GM23338 (cell line): ENCODE measurements at regions not wholly inside any gene's neighbourhood (a gene's known extent, or its start where the extent isn't known, plus 50 kb on each side); places are given as distances from the start of the nearest gene placed in this dataset.

Experiments used
- ATAC-seq: fragments of 200-7000 bp; cut with Tn5 transposase; 3 replicates; pipeline ENCODE4 v1.9.1; 2020
- DNase-seq: peaks from one replicate; pipeline ENCODE4 v3.0.0-alpha.2; 2015; ENCODE audit warnings: low spot score
- H2AFZ ChIP-seq: fragments of 200-600 bp; sonication (generic); 2 replicates; pipeline ENCODE4 v1.8.0; 2016; ENCODE audit warnings: antibody characterized with exemption, mild to moderate bottlenecking, moderate library complexity
- H3F3A ChIP-seq: fragments of 200-600 bp; sonication (generic); replicated peaks from 2 replicates; pipeline ENCODE4 v1.8.0; 2017; ENCODE audit warnings: antibody characterized with exemption, mixed run types, low read depth
- H3K27ac ChIP-seq: fragments of 200-600 bp; sonication (generic); 2 replicates; pipeline ENCODE4 v1.6.1; 2016; ENCODE audit warnings: low read depth
- H3K27me3 ChIP-seq: fragments of 200-600 bp; sonication (generic); 2 replicates; pipeline ENCODE4 v1.8.0; 2016; ENCODE audit warnings: mild to moderate bottlenecking, mixed run types, moderate library complexity; ENCODE audit not compliant: insufficient read depth
- H3K36me3 ChIP-seq: fragments of 200-600 bp; sonication (generic); 2 replicates; pipeline ENCODE4 v1.8.0; 2016; ENCODE audit warnings: mild to moderate bottlenecking; ENCODE audit not compliant: insufficient read depth
- H3K4me1 ChIP-seq: fragments of 200-600 bp; sonication (generic); 2 replicates; pipeline ENCODE4 v1.8.0; 2016; ENCODE audit warnings: mild to moderate bottlenecking, moderate library complexity; ENCODE audit not compliant: insufficient read depth
- H3K4me2 ChIP-seq: fragments of 200-600 bp; sonication (generic); 2 replicates; pipeline ENCODE4 v1.7.1; 2017; ENCODE audit warnings: mixed run types
- H3K4me3 ChIP-seq: fragments of 200-600 bp; sonication (generic); 2 replicates; pipeline ENCODE4 v1.6.1; 2016; ENCODE audit warnings: mixed run types
- H3K79me2 ChIP-seq: fragments of 200-600 bp; sonication (generic); replicated peaks from 2 replicates; pipeline ENCODE4 v1.8.0; 2017; ENCODE audit warnings: mild to moderate bottlenecking; ENCODE audit not compliant: insufficient read depth
- H3K9me2 ChIP-seq: fragments of 200-600 bp; sonication (generic); 2 replicates; pipeline ENCODE4 v1.8.0; 2017; ENCODE audit not compliant: insufficient read depth
- H4K20me1 ChIP-seq: fragments of 200-600 bp; sonication (generic); replicated peaks from 2 replicates; pipeline ENCODE4 v1.8.0; 2017; ENCODE audit warnings: mild to moderate bottlenecking; ENCODE audit not compliant: insufficient read depth
- H3K27ac Mint-ChIP-seq: 2 replicates; pipeline ENCODE4 v1.8.0; 2020; ENCODE audit warnings: inconsistent platforms, mild to moderate bottlenecking, moderate library complexity, mixed read lengths
- H3K27me3 Mint-ChIP-seq: 3 replicates; pipeline ENCODE4 v1.8.0; 2022; ENCODE audit warnings: low read depth, mild to moderate bottlenecking, moderate library complexity, mixed read lengths, inconsistent platforms; ENCODE audit not compliant: insufficient read depth, poor library complexity
- H3K36me3 Mint-ChIP-seq: 3 replicates; pipeline ENCODE4 v1.8.0; 2021; ENCODE audit warnings: low read depth, mild to moderate bottlenecking, inconsistent platforms, moderate library complexity, mixed read lengths
- H3K4me1 Mint-ChIP-seq: 3 replicates; pipeline ENCODE4 v1.8.0; 2020; ENCODE audit warnings: mild to moderate bottlenecking, inconsistent platforms, mixed read lengths
- H3K4me3 Mint-ChIP-seq: 3 replicates; pipeline ENCODE4 v1.8.0; 2021; ENCODE audit warnings: moderate library complexity, mild to moderate bottlenecking, inconsistent platforms, mixed read lengths
- H3K9me3 Mint-ChIP-seq: 3 replicates; pipeline ENCODE4 v1.8.0; 2020; ENCODE audit warnings: moderate library complexity, mild to moderate bottlenecking, inconsistent platforms, mixed read lengths
- CREB1 ChIP-seq: fragments of 250-450 bp; sonication (Bioruptor Pico); IDR thresholded peaks from 2 replicates; pipeline ENCODE4 v1.5.0; 2020; ENCODE audit warnings: low read depth, mild to moderate bottlenecking, moderate library complexity
- EZH2 ChIP-seq: fragments of 200-600 bp; sonication (generic); IDR thresholded peaks from one replicate; pipeline ENCODE4 v1.8.0; 2017; ENCODE audit warnings: antibody characterized with exemption, mild to moderate bottlenecking, low read depth; ENCODE audit not compliant: unreplicated experiment
- EZH2phosphoT487 ChIP-seq: fragments of 200-600 bp; sonication (generic); IDR thresholded peaks from one replicate; pipeline ENCODE4 v1.8.1; 2018; ENCODE audit warnings: antibody characterized with exemption; ENCODE audit not compliant: unreplicated experiment
- JUNB ChIP-seq: IDR thresholded peaks from one replicate; pipeline ENCODE4 v1.6.1; 2016; ENCODE audit warnings: antibody characterized with exemption; ENCODE audit not compliant: unreplicated experiment
- NANOG ChIP-seq: IDR thresholded peaks from 2 replicates; pipeline ENCODE4 v1.6.1; 2016; ENCODE audit warnings: antibody characterized with exemption, borderline replicate concordance
- POLR2AphosphoS5 ChIP-seq: IDR thresholded peaks from 2 replicates; pipeline ENCODE4 v1.6.1; 2016; ENCODE audit warnings: antibody characterized with exemption, low read depth
- STAT1 ChIP-seq: IDR thresholded peaks from one replicate; pipeline ENCODE4 v1.6.1; 2016; ENCODE audit warnings: antibody characterized with exemption; ENCODE audit not compliant: unreplicated experiment
- ZNF114 ChIP-seq: fragments of 250-450 bp; sonication (Bioruptor Pico); IDR thresholded peaks from 2 replicates; pipeline ENCODE4 v1.5.0; 2020; ENCODE audit warnings: mild to moderate bottlenecking, moderate library complexity
- ZNF331 ChIP-seq: fragments of 250-450 bp; sonication (Bioruptor Pico); IDR thresholded peaks from 2 replicates; pipeline ENCODE4 v1.5.0; 2020; ENCODE audit warnings: low read depth, mild to moderate bottlenecking, moderate library complexity
- TF ChIP-seq, protein P1 (sequence below): IDR thresholded peaks from 2 replicates; pipeline ENCODE4 v1.6.1; 2016; ENCODE audit warnings: antibody characterized with exemption
- TF ChIP-seq, protein P2 (sequence below): fragments of 250-450 bp; sonication (Bioruptor Pico); IDR thresholded peaks from 2 replicates; pipeline ENCODE4 v1.5.0; 2020; ENCODE audit warnings: mild to moderate bottlenecking, moderate library complexity
- TF ChIP-seq, protein P3 (sequence below): IDR thresholded peaks from one replicate; pipeline ENCODE4 v1.6.1; 2018; ENCODE audit warnings: antibody characterized with exemption; ENCODE audit not compliant: unreplicated experiment
- TF ChIP-seq, protein P4 (sequence below), 2 experiments: fragments of 200-600 bp in 1 of 2; sonication (generic) in 1 of 2; conservative IDR thresholded peaks; 2 replicates each; pipeline versions ENCODE4 v1.5.1 to v1.6.1; 2016 to 2017; ENCODE audit warnings: antibody characterized with exemption in 2 of 2, low read depth in 2 of 2, mild to moderate bottlenecking in 2 of 2, moderate library complexity in 1 of 2

DNA sequence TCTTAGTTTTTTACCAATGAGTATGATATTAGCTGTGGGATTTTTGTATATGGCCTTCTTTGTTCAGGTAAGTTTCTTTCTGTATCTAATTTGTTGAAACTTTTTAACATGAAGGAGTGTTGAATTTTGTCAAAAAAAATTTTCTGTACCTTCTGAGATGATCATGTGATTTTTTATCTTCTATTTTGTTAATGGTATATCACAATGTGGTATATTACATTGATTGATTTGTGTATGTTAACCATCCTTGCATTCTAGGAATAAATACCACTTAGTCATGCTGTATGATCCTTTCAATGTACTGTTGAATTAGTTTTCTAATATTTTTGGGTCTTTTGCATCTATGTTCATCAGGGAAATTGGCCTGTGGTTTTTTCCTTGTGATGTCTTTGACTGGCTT, 92.5 kb upstream of the MNS1 start:
- Mint-ChIP-seq H3K27me3 (no peaks in the 10 kb centered on the region), H3K4me3 (no peak overlapping the region), H3K4me1 (no peaks in the 10 kb centered on the region), H3K36me3 (no peaks in the 10 kb centered on the region; the same call in 2 of the 3 replicates), H3K9me3 (peaks cover 3% of the 10 kb centered on the region; the same call in 2 of the 3 replicates), H3K27ac (no peak overlapping the region)
- Histone ChIP-seq H3F3A (no peaks in the 10 kb centered on the region), H3K36me3 (no peaks in the 10 kb centered on the region), H3K79me2 (no peaks in the 10 kb centered on the region), H3K27me3 (no peaks in the 10 kb centered on the region), H3K27ac (no peak overlapping the region), H3K4me1 (no peaks in the 10 kb centered on the region), H2AFZ (no peak overlapping the region), H4K20me1 (no peaks in the 10 kb centered on the region), H3K4me2 (no peak overlapping the region), H3K4me3 (no peak overlapping the region), H3K9me2 (no peaks in the 10 kb centered on the region)
- no peak for ATAC-seq
- DNase-seq, result no peak
- TF ChIP-seq, protein P1, sequence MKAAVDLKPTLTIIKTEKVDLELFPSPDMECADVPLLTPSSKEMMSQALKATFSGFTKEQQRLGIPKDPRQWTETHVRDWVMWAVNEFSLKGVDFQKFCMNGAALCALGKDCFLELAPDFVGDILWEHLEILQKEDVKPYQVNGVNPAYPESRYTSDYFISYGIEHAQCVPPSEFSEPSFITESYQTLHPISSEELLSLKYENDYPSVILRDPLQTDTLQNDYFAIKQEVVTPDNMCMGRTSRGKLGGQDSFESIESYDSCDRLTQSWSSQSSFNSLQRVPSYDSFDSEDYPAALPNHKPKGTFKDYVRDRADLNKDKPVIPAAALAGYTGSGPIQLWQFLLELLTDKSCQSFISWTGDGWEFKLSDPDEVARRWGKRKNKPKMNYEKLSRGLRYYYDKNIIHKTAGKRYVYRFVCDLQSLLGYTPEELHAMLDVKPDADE, result no peak
- TF ChIP-seq ZNF331 (CRISPR knock-in tag), result no peak
- TF ChIP-seq, protein P2, sequence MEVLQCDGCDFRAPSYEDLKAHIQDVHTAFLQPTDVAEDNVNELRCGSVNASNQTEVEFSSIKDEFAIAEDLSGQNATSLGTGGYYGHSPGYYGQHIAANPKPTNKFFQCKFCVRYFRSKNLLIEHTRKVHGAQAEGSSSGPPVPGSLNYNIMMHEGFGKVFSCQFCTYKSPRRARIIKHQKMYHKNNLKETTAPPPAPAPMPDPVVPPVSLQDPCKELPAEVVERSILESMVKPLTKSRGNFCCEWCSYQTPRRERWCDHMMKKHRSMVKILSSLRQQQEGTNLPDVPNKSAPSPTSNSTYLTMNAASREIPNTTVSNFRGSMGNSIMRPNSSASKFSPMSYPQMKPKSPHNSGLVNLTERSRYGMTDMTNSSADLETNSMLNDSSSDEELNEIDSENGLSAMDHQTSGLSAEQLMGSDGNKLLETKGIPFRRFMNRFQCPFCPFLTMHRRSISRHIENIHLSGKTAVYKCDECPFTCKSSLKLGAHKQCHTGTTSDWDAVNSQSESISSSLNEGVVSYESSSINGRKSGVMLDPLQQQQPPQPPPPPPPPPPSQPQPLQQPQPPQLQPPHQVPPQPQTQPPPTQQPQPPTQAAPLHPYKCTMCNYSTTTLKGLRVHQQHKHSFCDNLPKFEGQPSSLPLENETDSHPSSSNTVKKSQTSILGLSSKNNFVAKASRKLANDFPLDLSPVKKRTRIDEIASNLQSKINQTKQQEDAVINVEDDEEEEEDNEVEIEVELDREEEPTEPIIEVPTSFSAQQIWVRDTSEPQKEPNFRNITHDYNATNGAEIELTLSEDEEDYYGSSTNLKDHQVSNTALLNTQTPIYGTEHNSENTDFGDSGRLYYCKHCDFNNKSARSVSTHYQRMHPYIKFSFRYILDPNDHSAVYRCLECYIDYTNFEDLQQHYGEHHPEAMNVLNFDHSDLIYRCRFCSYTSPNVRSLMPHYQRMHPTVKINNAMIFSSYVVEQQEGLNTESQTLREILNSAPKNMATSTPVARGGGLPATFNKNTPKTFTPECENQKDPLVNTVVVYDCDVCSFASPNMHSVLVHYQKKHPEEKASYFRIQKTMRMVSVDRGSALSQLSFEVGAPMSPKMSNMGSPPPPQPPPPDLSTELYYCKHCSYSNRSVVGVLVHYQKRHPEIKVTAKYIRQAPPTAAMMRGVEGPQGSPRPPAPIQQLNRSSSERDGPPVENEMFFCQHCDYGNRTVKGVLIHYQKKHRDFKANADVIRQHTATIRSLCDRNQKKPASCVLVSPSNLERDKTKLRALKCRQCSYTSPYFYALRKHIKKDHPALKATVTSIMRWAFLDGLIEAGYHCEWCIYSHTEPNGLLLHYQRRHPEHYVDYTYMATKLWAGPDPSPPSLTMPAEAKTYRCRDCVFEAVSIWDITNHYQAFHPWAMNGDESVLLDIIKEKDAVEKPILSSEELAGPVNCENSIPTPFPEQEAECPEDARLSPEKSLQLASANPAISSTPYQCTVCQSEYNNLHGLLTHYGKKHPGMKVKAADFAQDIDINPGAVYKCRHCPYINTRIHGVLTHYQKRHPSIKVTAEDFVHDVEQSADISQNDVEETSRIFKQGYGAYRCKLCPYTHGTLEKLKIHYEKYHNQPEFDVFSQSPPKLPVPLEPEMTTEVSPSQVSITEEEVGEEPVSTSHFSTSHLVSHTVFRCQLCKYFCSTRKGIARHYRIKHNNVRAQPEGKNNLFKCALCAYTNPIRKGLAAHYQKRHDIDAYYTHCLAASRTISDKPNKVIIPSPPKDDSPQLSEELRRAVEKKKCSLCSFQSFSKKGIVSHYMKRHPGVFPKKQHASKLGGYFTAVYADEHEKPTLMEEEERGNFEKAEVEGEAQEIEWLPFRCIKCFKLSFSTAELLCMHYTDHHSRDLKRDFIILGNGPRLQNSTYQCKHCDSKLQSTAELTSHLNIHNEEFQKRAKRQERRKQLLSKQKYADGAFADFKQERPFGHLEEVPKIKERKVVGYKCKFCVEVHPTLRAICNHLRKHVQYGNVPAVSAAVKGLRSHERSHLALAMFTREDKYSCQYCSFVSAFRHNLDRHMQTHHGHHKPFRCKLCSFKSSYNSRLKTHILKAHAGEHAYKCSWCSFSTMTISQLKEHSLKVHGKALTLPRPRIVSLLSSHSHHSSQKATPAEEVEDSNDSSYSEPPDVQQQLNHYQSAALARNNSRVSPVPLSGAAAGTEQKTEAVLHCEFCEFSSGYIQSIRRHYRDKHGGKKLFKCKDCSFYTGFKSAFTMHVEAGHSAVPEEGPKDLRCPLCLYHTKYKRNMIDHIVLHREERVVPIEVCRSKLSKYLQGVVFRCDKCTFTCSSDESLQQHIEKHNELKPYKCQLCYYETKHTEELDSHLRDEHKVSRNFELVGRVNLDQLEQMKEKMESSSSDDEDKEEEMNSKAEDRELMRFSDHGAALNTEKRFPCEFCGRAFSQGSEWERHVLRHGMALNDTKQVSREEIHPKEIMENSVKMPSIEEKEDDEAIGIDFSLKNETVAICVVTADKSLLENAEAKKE (CRISPR knock-in tag), result no peak
- no peak for TF ChIP-seq EZH2phosphoT487
- TF ChIP-seq NANOG, result no peak
- TF ChIP-seq, protein P3, sequence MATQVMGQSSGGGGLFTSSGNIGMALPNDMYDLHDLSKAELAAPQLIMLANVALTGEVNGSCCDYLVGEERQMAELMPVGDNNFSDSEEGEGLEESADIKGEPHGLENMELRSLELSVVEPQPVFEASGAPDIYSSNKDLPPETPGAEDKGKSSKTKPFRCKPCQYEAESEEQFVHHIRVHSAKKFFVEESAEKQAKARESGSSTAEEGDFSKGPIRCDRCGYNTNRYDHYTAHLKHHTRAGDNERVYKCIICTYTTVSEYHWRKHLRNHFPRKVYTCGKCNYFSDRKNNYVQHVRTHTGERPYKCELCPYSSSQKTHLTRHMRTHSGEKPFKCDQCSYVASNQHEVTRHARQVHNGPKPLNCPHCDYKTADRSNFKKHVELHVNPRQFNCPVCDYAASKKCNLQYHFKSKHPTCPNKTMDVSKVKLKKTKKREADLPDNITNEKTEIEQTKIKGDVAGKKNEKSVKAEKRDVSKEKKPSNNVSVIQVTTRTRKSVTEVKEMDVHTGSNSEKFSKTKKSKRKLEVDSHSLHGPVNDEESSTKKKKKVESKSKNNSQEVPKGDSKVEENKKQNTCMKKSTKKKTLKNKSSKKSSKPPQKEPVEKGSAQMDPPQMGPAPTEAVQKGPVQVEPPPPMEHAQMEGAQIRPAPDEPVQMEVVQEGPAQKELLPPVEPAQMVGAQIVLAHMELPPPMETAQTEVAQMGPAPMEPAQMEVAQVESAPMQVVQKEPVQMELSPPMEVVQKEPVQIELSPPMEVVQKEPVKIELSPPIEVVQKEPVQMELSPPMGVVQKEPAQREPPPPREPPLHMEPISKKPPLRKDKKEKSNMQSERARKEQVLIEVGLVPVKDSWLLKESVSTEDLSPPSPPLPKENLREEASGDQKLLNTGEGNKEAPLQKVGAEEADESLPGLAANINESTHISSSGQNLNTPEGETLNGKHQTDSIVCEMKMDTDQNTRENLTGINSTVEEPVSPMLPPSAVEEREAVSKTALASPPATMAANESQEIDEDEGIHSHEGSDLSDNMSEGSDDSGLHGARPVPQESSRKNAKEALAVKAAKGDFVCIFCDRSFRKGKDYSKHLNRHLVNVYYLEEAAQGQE, result no peak
- TF ChIP-seq POLR2AphosphoS5, result no peak
- no peak for TF ChIP-seq JUNB
- TF ChIP-seq, protein P4, sequence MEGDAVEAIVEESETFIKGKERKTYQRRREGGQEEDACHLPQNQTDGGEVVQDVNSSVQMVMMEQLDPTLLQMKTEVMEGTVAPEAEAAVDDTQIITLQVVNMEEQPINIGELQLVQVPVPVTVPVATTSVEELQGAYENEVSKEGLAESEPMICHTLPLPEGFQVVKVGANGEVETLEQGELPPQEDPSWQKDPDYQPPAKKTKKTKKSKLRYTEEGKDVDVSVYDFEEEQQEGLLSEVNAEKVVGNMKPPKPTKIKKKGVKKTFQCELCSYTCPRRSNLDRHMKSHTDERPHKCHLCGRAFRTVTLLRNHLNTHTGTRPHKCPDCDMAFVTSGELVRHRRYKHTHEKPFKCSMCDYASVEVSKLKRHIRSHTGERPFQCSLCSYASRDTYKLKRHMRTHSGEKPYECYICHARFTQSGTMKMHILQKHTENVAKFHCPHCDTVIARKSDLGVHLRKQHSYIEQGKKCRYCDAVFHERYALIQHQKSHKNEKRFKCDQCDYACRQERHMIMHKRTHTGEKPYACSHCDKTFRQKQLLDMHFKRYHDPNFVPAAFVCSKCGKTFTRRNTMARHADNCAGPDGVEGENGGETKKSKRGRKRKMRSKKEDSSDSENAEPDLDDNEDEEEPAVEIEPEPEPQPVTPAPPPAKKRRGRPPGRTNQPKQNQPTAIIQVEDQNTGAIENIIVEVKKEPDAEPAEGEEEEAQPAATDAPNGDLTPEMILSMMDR (conservative IDR thresholded peaks at IDR 0.05; ENCODE audit: low read depth in 2 of 2), result no peak
- no peak for TF ChIP-seq EZH2
- no peak for TF ChIP-seq CREB1 (CRISPR knock-in tag)
- TF ChIP-seq ZNF114 (CRISPR knock-in tag), result no peak
- TF ChIP-seq STAT1, result no peak
